Heart left ventricle (tissue), 16 donors: ENCODE measurements at regions not wholly inside any gene's neighbourhood (a gene's known extent, or its start where the extent isn't known, plus 50 kb on each side); places are given as distances from the start of the nearest gene placed in this dataset.

ENCODE experiments used
- ATAC-seq, 4 donors: fragments of 200-7000 bp; cut with Tn5 transposase; one replicate each; pipeline ENCODE4 v1.9.1; 2020 to 2022; ENCODE audit warnings: moderate library complexity in 4 of 4, mild to moderate bottlenecking in 3 of 4, moderate number of reproducible peaks in 1 of 4
- DNase-seq, 5 donors: peaks; one replicate each; pipeline ENCODE4 v3.0.0-alpha.2; 2020
- H3K27ac ChIP-seq, 12 donors: fragments of 200-600 bp; sonication (generic) in 4 of 12; one replicate each; pipeline versions ENCODE4 v1.5.0 to v1.8.0; 2016 to 2022; ENCODE audit warnings: mild to moderate bottlenecking in 2 of 12
- H3K27me3 ChIP-seq, 9 donors: fragments of 200-600 bp; sonication (generic) in 2 of 9; one replicate each; pipeline versions ENCODE4 v1.5.1 to v1.8.0; 2016 to 2022; ENCODE audit warnings: mild to moderate bottlenecking in 3 of 9
- H3K36me3 ChIP-seq, 9 donors: fragments of 200-600 bp; sonication (generic) in 2 of 9; one replicate each; pipeline versions ENCODE4 v1.5.0 to v1.8.0; 2018 to 2022; ENCODE audit warnings: mild to moderate bottlenecking in 2 of 9
- H3K4me1 ChIP-seq, 12 donors: fragments of 200-600 bp; sonication (generic) in 4 of 12; one replicate each; pipeline versions ENCODE4 v1.5.0 to v1.8.0; 2016 to 2022; ENCODE audit warnings: mild to moderate bottlenecking in 3 of 12
- H3K4me3 ChIP-seq, 12 donors: fragments of 200-600 bp; sonication (generic) in 4 of 12; one replicate each; pipeline versions ENCODE4 v1.5.0 to v1.8.0; 2017 to 2022; ENCODE audit warnings: mild to moderate bottlenecking in 9 of 12, moderate library complexity in 4 of 12
- H3K9me3 ChIP-seq, 12 donors: fragments of 200-600 bp; sonication (generic) in 4 of 12; one replicate each; pipeline versions ENCODE4 v1.5.0 to v1.8.0; 2016 to 2022; ENCODE audit warnings: mild to moderate bottlenecking in 1 of 12
- POLR2A ChIP-seq, 2 donors: fragments of 450-650 bp; IDR thresholded peaks; one replicate each; pipeline ENCODE4 v1.6.1; 2017; ENCODE audit warnings: antibody characterized with exemption in 2 of 2, mild to moderate bottlenecking in 2 of 2, moderate library complexity in 2 of 2
- WGBS, 4 donors: extraction: QIAGEN DNeasy Blood & Tissue Kit in 2 of 4; methylation state at CpG; one replicate each; pipeline versions ENCODE4 v1.1.5 to v1.1.7; 2013 to 2018; 5-methylcytosine and 5-hydroxymethylcytosine counted together
- intact Hi-C, 10 donors: fragments of 100-400 bp; cut with DNase I; formaldehyde crosslinking; loops; one replicate each; pipeline versions ENCODE4 v1.11.1 to v1.14.2; 2022
- TF ChIP-seq, protein P1 (sequence below), 12 donors: fragments of 200-600 bp; sonication (generic) in 4 of 12; IDR thresholded peaks; one replicate each; pipeline versions ENCODE4 v1.5.0 to v1.8.0; 2018 to 2022; ENCODE audit warnings: antibody characterized with exemption in 12 of 12, mild to moderate bottlenecking in 5 of 12
- donor health status: ischemic (EF 13 %, LVEDD 7.1; RV severe dilation, severe dysfunction).
- donor health status: healthy with polysubstance abuse.
- donor health status: DM: no; HTN: yes; CAD: no.
- donor health status: DM: no; HTN: no; CAD: no.
- donor health status: ischemic (EF 25% LVEDD 6.9; RV normal size, moderate dysfunction).
- donor health status: ischemic (EF 25% LVEDD 5.7; RV mildly dilated, moderate dysfunction).
- donor health status: healthy.
- donor health status: DM: yes; HTN: yes; CAD: no.
- donor health status: ischemic (EF 35%, LVEDD 5.7; RV mildly dilated, moderate dysfunction).
- donor health status: nonischemic (EF 11% LVEDD 7.7; RV severe dilation, severe dysfunction).
- donor health status: DM: yes; HTN: yes; CAD: no.
- donor health status: PGD.
- donor health status: ischemic (EF 29% LVEDD 5.4; RV normal size, mild dysfunction).
- donor health status: nonischemic (EF 23%, LVEDD 6.1; RV moderate dilation, normal function).

DNA sequence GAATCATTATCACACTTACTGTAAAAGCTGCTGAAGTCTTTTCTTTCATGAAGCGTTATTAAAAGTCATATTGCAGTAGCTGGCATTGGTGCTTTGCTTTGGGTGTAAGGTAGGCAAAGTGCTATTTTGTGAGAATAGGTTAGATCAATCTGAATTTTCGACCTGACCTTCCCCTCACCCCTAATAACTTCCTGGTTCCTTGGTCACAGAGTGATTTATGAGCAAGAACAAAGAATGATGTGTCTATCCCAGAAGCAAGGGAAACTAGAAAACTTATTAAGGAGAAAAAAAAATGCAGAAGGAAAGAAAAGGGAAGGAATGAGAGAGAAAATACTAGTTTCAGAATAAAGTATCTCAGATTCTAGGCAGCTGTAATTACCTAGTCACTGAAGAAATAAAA, 163.1 kb upstream of the MEIS1 start:
- 62 to 68% (median 63%) methylated on average over 2 of the region's 2 CpGs for WGBS, 4 donors
- no peak for ATAC-seq
- no peak overlapping the region for H3K4me3 ChIP-seq
- H3K36me3 ChIP-seq, result no peaks in the 10 kb centered on the region
- intact Hi-C loops, result no loop called here
- H3K4me1 ChIP-seq, result no peaks in the 10 kb centered on the region
- no peaks in the 10 kb centered on the region for H3K27me3 ChIP-seq
- H3K27ac ChIP-seq, result no peak overlapping the region
- TF ChIP-seq, protein P1, sequence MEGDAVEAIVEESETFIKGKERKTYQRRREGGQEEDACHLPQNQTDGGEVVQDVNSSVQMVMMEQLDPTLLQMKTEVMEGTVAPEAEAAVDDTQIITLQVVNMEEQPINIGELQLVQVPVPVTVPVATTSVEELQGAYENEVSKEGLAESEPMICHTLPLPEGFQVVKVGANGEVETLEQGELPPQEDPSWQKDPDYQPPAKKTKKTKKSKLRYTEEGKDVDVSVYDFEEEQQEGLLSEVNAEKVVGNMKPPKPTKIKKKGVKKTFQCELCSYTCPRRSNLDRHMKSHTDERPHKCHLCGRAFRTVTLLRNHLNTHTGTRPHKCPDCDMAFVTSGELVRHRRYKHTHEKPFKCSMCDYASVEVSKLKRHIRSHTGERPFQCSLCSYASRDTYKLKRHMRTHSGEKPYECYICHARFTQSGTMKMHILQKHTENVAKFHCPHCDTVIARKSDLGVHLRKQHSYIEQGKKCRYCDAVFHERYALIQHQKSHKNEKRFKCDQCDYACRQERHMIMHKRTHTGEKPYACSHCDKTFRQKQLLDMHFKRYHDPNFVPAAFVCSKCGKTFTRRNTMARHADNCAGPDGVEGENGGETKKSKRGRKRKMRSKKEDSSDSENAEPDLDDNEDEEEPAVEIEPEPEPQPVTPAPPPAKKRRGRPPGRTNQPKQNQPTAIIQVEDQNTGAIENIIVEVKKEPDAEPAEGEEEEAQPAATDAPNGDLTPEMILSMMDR (IDR thresholded peaks at IDR 0.05), result no peak
- no peak for TF ChIP-seq POLR2A (IDR thresholded peaks at IDR 0.05)
- no peaks in the 10 kb centered on the region for H3K9me3 ChIP-seq
- DNase-seq, result no peak

DNA sequence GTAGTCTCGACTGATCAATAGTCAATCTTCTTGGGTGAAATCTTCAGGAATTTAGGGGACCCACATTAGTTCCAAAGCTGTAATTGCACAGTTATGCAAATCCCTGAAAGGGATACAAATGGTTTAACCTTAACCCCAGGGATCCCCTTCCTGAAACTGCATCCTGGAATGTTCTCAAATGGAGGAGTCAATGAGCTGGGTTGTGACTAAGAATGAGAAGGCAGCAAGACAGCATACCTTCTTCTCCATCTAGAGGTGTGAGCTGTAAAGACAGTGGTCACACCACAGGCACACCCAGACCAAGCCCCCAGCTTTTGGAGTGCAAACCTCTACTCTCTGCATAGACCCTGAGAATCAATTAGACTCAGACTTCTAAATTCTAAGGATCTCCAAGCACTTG, 164.7 kb upstream of the MEIS1 start:
- Histone ChIP-seq H3K27ac (no peak overlapping the region), H3K4me1 (no peaks in the 10 kb centered on the region), H3K9me3 (no peaks in the 10 kb centered on the region), H3K27me3 (no peaks in the 10 kb centered on the region), H3K4me3 (no peak overlapping the region), H3K36me3 (no peaks in the 10 kb centered on the region)
- intact Hi-C loops, result no loop called here
- DNase-seq, result no peak
- ATAC-seq, result no peak
- TF ChIP-seq POLR2A (IDR thresholded peaks at IDR 0.05), result no peak
- TF ChIP-seq, protein P1 (IDR thresholded peaks at IDR 0.05), result no peak
- 79 to 95% (median 91%) methylated on average over 1 of the region's 1 CpG for WGBS, 4 donors

DNA sequence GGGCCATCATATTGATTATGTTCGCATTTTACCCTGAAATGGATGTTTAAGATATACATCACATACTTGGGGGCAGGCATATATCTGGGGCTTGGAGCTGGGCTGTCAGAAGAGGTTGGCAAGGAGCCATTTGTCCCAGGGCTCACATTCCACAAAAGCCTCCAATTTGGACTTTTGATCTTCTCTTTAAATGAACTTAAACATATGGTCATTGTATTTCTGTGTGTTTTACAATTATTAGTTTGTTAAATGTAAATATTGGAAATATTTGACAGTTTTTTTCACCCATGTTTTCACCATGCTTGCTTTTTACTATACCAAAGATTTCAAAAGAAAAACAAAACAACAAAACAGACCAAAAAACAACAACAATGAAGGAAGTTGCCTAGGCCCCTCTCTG, 165.8 kb upstream of the MEIS1 start:
- Histone ChIP-seq H3K36me3 (no peaks in the 10 kb centered on the region), H3K27me3 (no peaks in the 10 kb centered on the region), H3K4me1 (no peaks in the 10 kb centered on the region), H3K9me3 (no peaks in the 10 kb centered on the region), H3K27ac (no peak overlapping the region), H3K4me3 (no peak overlapping the region)
- TF ChIP-seq POLR2A (IDR thresholded peaks at IDR 0.05), result no peak
- TF ChIP-seq, protein P1 (IDR thresholded peaks at IDR 0.05), result no peak
- no peak for DNase-seq
- 81 to 93% (median 91%) methylated on average over 1 of the region's 1 CpG for WGBS, 4 donors
- intact Hi-C loops, result no loop called here
- ATAC-seq, result no peak

DNA sequence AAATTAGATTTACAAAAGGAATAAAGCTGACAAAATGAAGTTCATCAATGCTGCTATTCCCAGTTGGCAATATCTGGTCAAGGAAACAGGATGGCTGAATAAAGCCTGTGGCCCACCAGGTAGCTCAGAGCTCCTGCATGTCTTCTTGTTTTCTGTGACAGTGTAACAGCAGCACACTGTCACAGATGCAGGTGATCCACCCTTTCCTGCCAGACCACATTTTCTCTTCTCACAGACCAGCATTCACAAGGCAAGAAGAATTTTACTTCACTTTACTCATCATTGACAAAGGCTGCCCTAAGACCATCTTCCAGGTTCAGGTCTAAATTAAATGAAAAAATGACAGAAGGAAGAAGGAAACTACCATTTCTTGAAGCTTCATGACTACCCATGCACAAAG, 166.2 kb upstream of the MEIS1 start:
- no peak for ATAC-seq
- DNase-seq, result no peak
- Histone ChIP-seq H3K4me1 (no peaks in the 10 kb centered on the region), H3K27ac (no peak overlapping the region), H3K36me3 (no peaks in the 10 kb centered on the region), H3K27me3 (no peaks in the 10 kb centered on the region), H3K9me3 (no peaks in the 10 kb centered on the region), H3K4me3 (no peak overlapping the region)
- intact Hi-C loops, result no loop called here
- TF ChIP-seq POLR2A (IDR thresholded peaks at IDR 0.05), result no peak

DNA sequence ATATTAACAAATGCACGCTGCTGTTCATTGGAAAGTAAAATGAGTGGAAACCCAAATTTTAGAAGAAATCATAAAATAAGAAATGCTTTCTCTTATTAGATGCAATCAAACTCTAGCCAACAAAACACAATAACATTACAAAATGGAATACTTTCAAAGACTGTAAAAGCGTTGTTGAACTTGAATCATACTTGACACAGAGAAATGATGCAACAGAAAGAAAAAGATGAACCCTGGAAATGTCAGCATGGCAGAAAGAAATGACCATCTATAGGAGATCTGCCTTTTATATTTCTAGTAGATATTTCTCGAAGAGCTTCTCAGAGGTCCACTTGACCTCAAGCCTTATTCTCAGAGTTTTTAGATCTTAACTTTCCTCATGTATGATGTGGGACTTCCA, 170.6 kb upstream of the MEIS1 start:
- Histone ChIP-seq H3K4me1 (no peaks in the 10 kb centered on the region), H3K27ac (no peak overlapping the region), H3K36me3 (no peaks in the 10 kb centered on the region), H3K4me3 (no peak overlapping the region), H3K27me3 (no peaks in the 10 kb centered on the region), H3K9me3 (peaks cover 0 to 4% (median 0%) of the 10 kb centered on the region in 12 donors)
- no peak for TF ChIP-seq POLR2A (IDR thresholded peaks at IDR 0.05)
- TF ChIP-seq, protein P1 (IDR thresholded peaks at IDR 0.05), result no peak
- 85 to 93% (median 91%) methylated on average over 3 of the region's 3 CpGs for WGBS, 4 donors
- intact Hi-C loops, result no loop called here
- no peak for ATAC-seq
- no peak for DNase-seq
